GM23338 (cell line): ENCODE measurements at regions not wholly inside any gene's neighbourhood (a gene's known extent, or its start where the extent isn't known, plus 50 kb on each side); places are given as distances from the start of the nearest gene placed in this dataset.

Source experiments
- ATAC-seq: fragments of 200-7000 bp; cut with Tn5 transposase; 3 replicates; pipeline ENCODE4 v1.9.1; 2020
- DNase-seq: peaks from one replicate; pipeline ENCODE4 v3.0.0-alpha.2; 2015; ENCODE audit warnings: low spot score
- H2AFZ ChIP-seq: fragments of 200-600 bp; sonication (generic); 2 replicates; pipeline ENCODE4 v1.8.0; 2016; ENCODE audit warnings: antibody characterized with exemption, mild to moderate bottlenecking, moderate library complexity
- H3F3A ChIP-seq: fragments of 200-600 bp; sonication (generic); replicated peaks from 2 replicates; pipeline ENCODE4 v1.8.0; 2017; ENCODE audit warnings: antibody characterized with exemption, mixed run types, low read depth
- H3K27ac ChIP-seq: fragments of 200-600 bp; sonication (generic); 2 replicates; pipeline ENCODE4 v1.6.1; 2016; ENCODE audit warnings: low read depth
- H3K27me3 ChIP-seq: fragments of 200-600 bp; sonication (generic); 2 replicates; pipeline ENCODE4 v1.8.0; 2016; ENCODE audit warnings: mild to moderate bottlenecking, mixed run types, moderate library complexity; ENCODE audit not compliant: insufficient read depth
- H3K36me3 ChIP-seq: fragments of 200-600 bp; sonication (generic); 2 replicates; pipeline ENCODE4 v1.8.0; 2016; ENCODE audit warnings: mild to moderate bottlenecking; ENCODE audit not compliant: insufficient read depth
- H3K4me1 ChIP-seq: fragments of 200-600 bp; sonication (generic); 2 replicates; pipeline ENCODE4 v1.8.0; 2016; ENCODE audit warnings: mild to moderate bottlenecking, moderate library complexity; ENCODE audit not compliant: insufficient read depth
- H3K4me2 ChIP-seq: fragments of 200-600 bp; sonication (generic); 2 replicates; pipeline ENCODE4 v1.7.1; 2017; ENCODE audit warnings: mixed run types
- H3K4me3 ChIP-seq: fragments of 200-600 bp; sonication (generic); 2 replicates; pipeline ENCODE4 v1.6.1; 2016; ENCODE audit warnings: mixed run types
- H3K79me2 ChIP-seq: fragments of 200-600 bp; sonication (generic); replicated peaks from 2 replicates; pipeline ENCODE4 v1.8.0; 2017; ENCODE audit warnings: mild to moderate bottlenecking; ENCODE audit not compliant: insufficient read depth
- H3K9me2 ChIP-seq: fragments of 200-600 bp; sonication (generic); 2 replicates; pipeline ENCODE4 v1.8.0; 2017; ENCODE audit not compliant: insufficient read depth
- H4K20me1 ChIP-seq: fragments of 200-600 bp; sonication (generic); replicated peaks from 2 replicates; pipeline ENCODE4 v1.8.0; 2017; ENCODE audit warnings: mild to moderate bottlenecking; ENCODE audit not compliant: insufficient read depth
- H3K27ac Mint-ChIP-seq: 2 replicates; pipeline ENCODE4 v1.8.0; 2020; ENCODE audit warnings: inconsistent platforms, mild to moderate bottlenecking, moderate library complexity, mixed read lengths
- H3K27me3 Mint-ChIP-seq: 3 replicates; pipeline ENCODE4 v1.8.0; 2022; ENCODE audit warnings: low read depth, mild to moderate bottlenecking, moderate library complexity, mixed read lengths, inconsistent platforms; ENCODE audit not compliant: insufficient read depth, poor library complexity
- H3K36me3 Mint-ChIP-seq: 3 replicates; pipeline ENCODE4 v1.8.0; 2021; ENCODE audit warnings: low read depth, mild to moderate bottlenecking, inconsistent platforms, moderate library complexity, mixed read lengths
- H3K4me1 Mint-ChIP-seq: 3 replicates; pipeline ENCODE4 v1.8.0; 2020; ENCODE audit warnings: mild to moderate bottlenecking, inconsistent platforms, mixed read lengths
- H3K4me3 Mint-ChIP-seq: 3 replicates; pipeline ENCODE4 v1.8.0; 2021; ENCODE audit warnings: moderate library complexity, mild to moderate bottlenecking, inconsistent platforms, mixed read lengths
- H3K9me3 Mint-ChIP-seq: 3 replicates; pipeline ENCODE4 v1.8.0; 2020; ENCODE audit warnings: moderate library complexity, mild to moderate bottlenecking, inconsistent platforms, mixed read lengths
- CREB1 ChIP-seq: fragments of 250-450 bp; sonication (Bioruptor Pico); IDR thresholded peaks from 2 replicates; pipeline ENCODE4 v1.5.0; 2020; ENCODE audit warnings: low read depth, mild to moderate bottlenecking, moderate library complexity
- CTCF ChIP-seq, 2 experiments: fragments of 200-600 bp in 1 of 2; sonication (generic) in 1 of 2; conservative IDR thresholded peaks; 2 replicates each; pipeline versions ENCODE4 v1.5.1 to v1.6.1; 2016 to 2017; ENCODE audit warnings: antibody characterized with exemption in 2 of 2, low read depth in 2 of 2, mild to moderate bottlenecking in 2 of 2, moderate library complexity in 1 of 2
- EZH2 ChIP-seq: fragments of 200-600 bp; sonication (generic); IDR thresholded peaks from one replicate; pipeline ENCODE4 v1.8.0; 2017; ENCODE audit warnings: antibody characterized with exemption, mild to moderate bottlenecking, low read depth; ENCODE audit not compliant: unreplicated experiment
- EZH2phosphoT487 ChIP-seq: fragments of 200-600 bp; sonication (generic); IDR thresholded peaks from one replicate; pipeline ENCODE4 v1.8.1; 2018; ENCODE audit warnings: antibody characterized with exemption; ENCODE audit not compliant: unreplicated experiment
- JUNB ChIP-seq: IDR thresholded peaks from one replicate; pipeline ENCODE4 v1.6.1; 2016; ENCODE audit warnings: antibody characterized with exemption; ENCODE audit not compliant: unreplicated experiment
- NANOG ChIP-seq: IDR thresholded peaks from 2 replicates; pipeline ENCODE4 v1.6.1; 2016; ENCODE audit warnings: antibody characterized with exemption, borderline replicate concordance
- POLR2AphosphoS5 ChIP-seq: IDR thresholded peaks from 2 replicates; pipeline ENCODE4 v1.6.1; 2016; ENCODE audit warnings: antibody characterized with exemption, low read depth
- STAT1 ChIP-seq: IDR thresholded peaks from one replicate; pipeline ENCODE4 v1.6.1; 2016; ENCODE audit warnings: antibody characterized with exemption; ENCODE audit not compliant: unreplicated experiment
- ZNF114 ChIP-seq: fragments of 250-450 bp; sonication (Bioruptor Pico); IDR thresholded peaks from 2 replicates; pipeline ENCODE4 v1.5.0; 2020; ENCODE audit warnings: mild to moderate bottlenecking, moderate library complexity
- ZNF331 ChIP-seq: fragments of 250-450 bp; sonication (Bioruptor Pico); IDR thresholded peaks from 2 replicates; pipeline ENCODE4 v1.5.0; 2020; ENCODE audit warnings: low read depth, mild to moderate bottlenecking, moderate library complexity
- TF ChIP-seq, protein P1 (sequence below): IDR thresholded peaks from one replicate; pipeline ENCODE4 v1.6.1; 2018; ENCODE audit warnings: antibody characterized with exemption; ENCODE audit not compliant: unreplicated experiment
- TF ChIP-seq, protein P2 (sequence below): IDR thresholded peaks from 2 replicates; pipeline ENCODE4 v1.6.1; 2016; ENCODE audit warnings: antibody characterized with exemption
- TF ChIP-seq, protein P3 (sequence below): fragments of 250-450 bp; sonication (Bioruptor Pico); IDR thresholded peaks from 2 replicates; pipeline ENCODE4 v1.5.0; 2020; ENCODE audit warnings: mild to moderate bottlenecking, moderate library complexity

DNA sequence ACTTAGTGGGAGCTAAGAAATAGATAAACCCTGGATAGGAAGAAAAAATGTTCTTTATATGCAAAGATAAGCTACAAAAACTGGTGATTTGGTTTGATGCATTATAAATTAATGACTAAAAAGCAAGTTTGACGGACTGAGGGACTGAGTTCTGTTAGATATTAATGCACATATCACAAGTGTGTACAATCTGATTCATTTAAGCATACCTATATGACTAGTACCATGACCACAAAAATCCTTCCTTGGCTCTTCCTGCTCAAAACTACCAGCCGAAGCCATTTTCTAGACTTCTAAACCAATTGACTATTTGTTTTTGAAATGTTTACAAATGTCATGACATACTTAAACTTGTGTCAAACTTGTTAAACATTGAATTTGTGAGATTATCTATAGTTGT is 374.5 kb upstream of the MON1B start:
- no peak overlapping the region for H3K4me2 ChIP-seq
- H3K4me1 ChIP-seq = no peaks in the 10 kb centered on the region
- Mint-ChIP-seq H3K4me1 (no peaks in the 10 kb centered on the region), H3K36me3 (no peaks in the 10 kb centered on the region; the same call in 2 of the 3 replicates), H3K27ac (no peak overlapping the region), H3K4me3 (no peak overlapping the region), H3K9me3 (peaks cover 80% of the 10 kb centered on the region), H3K27me3 (no peaks in the 10 kb centered on the region)
- no peak overlapping the region for H3K4me3 ChIP-seq
- ATAC-seq (no peak), DNase-seq (no peak)
- no peaks in the 10 kb centered on the region for H3K9me2 ChIP-seq
- H3K27ac ChIP-seq = no peak overlapping the region
- no peaks in the 10 kb centered on the region for H3K27me3 ChIP-seq
- no peaks in the 10 kb centered on the region for H3K79me2 ChIP-seq
- no peaks in the 10 kb centered on the region for H3K36me3 ChIP-seq
- no peak overlapping the region for H2AFZ ChIP-seq
- TF ChIP-seq STAT1 (no peak), ZNF331 (CRISPR knock-in tag) (no peak), CTCF (conservative IDR thresholded peaks at IDR 0.05; ENCODE audit: low read depth in 2 of 2) (no peak), ZNF114 (no peak), NANOG (no peak), EZH2phosphoT487 (no peak), POLR2AphosphoS5 (no peak), JUNB (no peak), EZH2 (no peak), CREB1 (CRISPR knock-in tag) (no peak)
- TF ChIP-seq, protein P1, sequence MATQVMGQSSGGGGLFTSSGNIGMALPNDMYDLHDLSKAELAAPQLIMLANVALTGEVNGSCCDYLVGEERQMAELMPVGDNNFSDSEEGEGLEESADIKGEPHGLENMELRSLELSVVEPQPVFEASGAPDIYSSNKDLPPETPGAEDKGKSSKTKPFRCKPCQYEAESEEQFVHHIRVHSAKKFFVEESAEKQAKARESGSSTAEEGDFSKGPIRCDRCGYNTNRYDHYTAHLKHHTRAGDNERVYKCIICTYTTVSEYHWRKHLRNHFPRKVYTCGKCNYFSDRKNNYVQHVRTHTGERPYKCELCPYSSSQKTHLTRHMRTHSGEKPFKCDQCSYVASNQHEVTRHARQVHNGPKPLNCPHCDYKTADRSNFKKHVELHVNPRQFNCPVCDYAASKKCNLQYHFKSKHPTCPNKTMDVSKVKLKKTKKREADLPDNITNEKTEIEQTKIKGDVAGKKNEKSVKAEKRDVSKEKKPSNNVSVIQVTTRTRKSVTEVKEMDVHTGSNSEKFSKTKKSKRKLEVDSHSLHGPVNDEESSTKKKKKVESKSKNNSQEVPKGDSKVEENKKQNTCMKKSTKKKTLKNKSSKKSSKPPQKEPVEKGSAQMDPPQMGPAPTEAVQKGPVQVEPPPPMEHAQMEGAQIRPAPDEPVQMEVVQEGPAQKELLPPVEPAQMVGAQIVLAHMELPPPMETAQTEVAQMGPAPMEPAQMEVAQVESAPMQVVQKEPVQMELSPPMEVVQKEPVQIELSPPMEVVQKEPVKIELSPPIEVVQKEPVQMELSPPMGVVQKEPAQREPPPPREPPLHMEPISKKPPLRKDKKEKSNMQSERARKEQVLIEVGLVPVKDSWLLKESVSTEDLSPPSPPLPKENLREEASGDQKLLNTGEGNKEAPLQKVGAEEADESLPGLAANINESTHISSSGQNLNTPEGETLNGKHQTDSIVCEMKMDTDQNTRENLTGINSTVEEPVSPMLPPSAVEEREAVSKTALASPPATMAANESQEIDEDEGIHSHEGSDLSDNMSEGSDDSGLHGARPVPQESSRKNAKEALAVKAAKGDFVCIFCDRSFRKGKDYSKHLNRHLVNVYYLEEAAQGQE = no peak
- TF ChIP-seq, protein P2, sequence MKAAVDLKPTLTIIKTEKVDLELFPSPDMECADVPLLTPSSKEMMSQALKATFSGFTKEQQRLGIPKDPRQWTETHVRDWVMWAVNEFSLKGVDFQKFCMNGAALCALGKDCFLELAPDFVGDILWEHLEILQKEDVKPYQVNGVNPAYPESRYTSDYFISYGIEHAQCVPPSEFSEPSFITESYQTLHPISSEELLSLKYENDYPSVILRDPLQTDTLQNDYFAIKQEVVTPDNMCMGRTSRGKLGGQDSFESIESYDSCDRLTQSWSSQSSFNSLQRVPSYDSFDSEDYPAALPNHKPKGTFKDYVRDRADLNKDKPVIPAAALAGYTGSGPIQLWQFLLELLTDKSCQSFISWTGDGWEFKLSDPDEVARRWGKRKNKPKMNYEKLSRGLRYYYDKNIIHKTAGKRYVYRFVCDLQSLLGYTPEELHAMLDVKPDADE = no peak
- TF ChIP-seq, protein P3, sequence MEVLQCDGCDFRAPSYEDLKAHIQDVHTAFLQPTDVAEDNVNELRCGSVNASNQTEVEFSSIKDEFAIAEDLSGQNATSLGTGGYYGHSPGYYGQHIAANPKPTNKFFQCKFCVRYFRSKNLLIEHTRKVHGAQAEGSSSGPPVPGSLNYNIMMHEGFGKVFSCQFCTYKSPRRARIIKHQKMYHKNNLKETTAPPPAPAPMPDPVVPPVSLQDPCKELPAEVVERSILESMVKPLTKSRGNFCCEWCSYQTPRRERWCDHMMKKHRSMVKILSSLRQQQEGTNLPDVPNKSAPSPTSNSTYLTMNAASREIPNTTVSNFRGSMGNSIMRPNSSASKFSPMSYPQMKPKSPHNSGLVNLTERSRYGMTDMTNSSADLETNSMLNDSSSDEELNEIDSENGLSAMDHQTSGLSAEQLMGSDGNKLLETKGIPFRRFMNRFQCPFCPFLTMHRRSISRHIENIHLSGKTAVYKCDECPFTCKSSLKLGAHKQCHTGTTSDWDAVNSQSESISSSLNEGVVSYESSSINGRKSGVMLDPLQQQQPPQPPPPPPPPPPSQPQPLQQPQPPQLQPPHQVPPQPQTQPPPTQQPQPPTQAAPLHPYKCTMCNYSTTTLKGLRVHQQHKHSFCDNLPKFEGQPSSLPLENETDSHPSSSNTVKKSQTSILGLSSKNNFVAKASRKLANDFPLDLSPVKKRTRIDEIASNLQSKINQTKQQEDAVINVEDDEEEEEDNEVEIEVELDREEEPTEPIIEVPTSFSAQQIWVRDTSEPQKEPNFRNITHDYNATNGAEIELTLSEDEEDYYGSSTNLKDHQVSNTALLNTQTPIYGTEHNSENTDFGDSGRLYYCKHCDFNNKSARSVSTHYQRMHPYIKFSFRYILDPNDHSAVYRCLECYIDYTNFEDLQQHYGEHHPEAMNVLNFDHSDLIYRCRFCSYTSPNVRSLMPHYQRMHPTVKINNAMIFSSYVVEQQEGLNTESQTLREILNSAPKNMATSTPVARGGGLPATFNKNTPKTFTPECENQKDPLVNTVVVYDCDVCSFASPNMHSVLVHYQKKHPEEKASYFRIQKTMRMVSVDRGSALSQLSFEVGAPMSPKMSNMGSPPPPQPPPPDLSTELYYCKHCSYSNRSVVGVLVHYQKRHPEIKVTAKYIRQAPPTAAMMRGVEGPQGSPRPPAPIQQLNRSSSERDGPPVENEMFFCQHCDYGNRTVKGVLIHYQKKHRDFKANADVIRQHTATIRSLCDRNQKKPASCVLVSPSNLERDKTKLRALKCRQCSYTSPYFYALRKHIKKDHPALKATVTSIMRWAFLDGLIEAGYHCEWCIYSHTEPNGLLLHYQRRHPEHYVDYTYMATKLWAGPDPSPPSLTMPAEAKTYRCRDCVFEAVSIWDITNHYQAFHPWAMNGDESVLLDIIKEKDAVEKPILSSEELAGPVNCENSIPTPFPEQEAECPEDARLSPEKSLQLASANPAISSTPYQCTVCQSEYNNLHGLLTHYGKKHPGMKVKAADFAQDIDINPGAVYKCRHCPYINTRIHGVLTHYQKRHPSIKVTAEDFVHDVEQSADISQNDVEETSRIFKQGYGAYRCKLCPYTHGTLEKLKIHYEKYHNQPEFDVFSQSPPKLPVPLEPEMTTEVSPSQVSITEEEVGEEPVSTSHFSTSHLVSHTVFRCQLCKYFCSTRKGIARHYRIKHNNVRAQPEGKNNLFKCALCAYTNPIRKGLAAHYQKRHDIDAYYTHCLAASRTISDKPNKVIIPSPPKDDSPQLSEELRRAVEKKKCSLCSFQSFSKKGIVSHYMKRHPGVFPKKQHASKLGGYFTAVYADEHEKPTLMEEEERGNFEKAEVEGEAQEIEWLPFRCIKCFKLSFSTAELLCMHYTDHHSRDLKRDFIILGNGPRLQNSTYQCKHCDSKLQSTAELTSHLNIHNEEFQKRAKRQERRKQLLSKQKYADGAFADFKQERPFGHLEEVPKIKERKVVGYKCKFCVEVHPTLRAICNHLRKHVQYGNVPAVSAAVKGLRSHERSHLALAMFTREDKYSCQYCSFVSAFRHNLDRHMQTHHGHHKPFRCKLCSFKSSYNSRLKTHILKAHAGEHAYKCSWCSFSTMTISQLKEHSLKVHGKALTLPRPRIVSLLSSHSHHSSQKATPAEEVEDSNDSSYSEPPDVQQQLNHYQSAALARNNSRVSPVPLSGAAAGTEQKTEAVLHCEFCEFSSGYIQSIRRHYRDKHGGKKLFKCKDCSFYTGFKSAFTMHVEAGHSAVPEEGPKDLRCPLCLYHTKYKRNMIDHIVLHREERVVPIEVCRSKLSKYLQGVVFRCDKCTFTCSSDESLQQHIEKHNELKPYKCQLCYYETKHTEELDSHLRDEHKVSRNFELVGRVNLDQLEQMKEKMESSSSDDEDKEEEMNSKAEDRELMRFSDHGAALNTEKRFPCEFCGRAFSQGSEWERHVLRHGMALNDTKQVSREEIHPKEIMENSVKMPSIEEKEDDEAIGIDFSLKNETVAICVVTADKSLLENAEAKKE (CRISPR knock-in tag) = no peak
- no peaks in the 10 kb centered on the region for H3F3A ChIP-seq
- H4K20me1 ChIP-seq = no peaks in the 10 kb centered on the region
